RCC 7860 (cell line): ENCODE measurements at regions not wholly inside any gene's neighbourhood (a gene's known extent, or its start where the extent isn't known, plus 50 kb on each side); places are given as distances from the start of the nearest gene placed in this dataset.
A peak's percentile ranks its signal among the peaks of the same experiment; 100 is the strongest.
"Not testable (repeated sequence)": the region's sequence is repeated elsewhere in the genome, so short reads cannot be mapped to it uniquely, and the experiment has no call there.

Source experiments
- DNase-seq: peaks from one replicate; pipeline ENCODE4 v3.0.0-alpha.2; 2015; ENCODE audit warnings: low spot score
- FAIRE-seq: peaks from 2 replicates; lab custom pipeline; 2012; peaks lifted over from hg19 to GRCh38; lab: Jason Lieb, UNC

DNA sequence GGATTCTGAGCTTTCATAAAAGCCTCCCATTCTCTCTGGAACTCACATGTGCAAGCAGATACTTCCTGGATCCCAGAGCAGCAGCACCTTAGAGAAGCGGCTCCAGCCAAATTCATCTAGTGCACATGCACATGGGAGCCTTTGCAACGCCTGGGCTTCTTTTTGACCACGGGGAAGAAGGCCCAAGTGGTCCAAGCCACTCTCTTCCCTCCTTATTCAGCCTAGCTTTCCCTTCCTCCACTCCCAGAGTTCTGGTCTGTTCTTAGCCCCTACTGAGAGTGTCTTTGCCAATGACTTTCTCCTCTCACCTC is 118.7 kb downstream of the ZNF365 start:
- FAIRE-seq = no peak
- DNase-seq = no peak

- DNase-seq (no peak), FAIRE-seq (no peak)
Measured at GRCh38 chr10:62496925-62497324, 122.8 kb downstream of the ZNF365 start.

GRCh38 chr10:62498271-62498670 is 124.1 kb downstream of the ZNF365 start:
- FAIRE-seq (no peak), DNase-seq (no peak)

DNA sequence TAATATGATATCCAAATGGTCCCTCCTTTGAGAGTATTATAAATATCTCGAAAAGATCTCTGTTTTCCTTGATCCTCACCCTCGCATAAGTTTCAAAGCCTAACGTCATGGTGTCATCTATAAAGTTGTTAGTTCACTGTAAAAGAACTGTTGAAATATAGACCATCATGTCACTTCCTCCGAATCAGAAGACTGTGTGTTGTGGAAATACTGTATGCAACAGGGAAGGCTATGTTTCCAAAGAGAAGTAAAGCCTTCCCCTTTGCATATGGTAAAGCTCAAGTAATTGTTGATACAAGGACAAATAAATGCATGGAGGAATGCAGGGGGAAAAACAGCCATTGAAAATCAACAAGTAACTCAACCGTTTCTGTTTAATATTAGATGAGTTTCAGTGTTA is 125.9 kb downstream of the ZNF365 start:
- not testable (repeated sequence) for FAIRE-seq, DNase-seq

- DNase-seq (peak; percentile 27), FAIRE-seq (peak; percentile 69)
Measured at GRCh38 chr10:62501547-62501946, 127.4 kb downstream of the ZNF365 start.

DNA sequence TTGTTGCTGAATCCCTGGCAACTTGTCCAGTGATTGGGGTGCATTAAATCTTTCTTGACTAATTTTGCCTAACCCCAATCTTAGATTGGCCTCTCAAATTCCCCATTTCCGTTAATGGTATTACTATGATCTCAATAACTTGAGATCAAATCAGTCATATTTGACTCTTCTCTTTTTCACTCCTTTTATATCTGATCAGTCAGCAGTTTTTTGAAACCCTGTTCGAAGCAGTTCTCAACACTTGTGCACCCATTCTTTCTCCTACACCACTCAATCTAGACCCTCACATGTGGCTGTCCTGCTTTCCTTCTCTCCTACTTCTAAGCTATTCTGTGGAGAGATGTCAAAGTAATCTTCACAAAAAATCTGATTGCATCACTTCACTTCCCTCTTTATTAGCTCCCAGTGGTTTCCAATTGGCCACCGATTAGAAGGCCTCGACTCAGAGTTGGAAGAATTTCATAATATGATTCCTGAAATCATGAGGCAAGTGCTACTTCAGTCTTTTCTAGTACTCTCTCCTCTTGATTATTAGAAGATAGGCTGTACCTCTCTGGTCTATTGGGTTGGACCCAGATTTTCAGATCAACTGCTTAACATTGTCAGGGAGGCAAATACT is 128.9 kb downstream of the ZNF365 start:
- no peak for FAIRE-seq
- no peak for DNase-seq

- no peak for DNase-seq
- FAIRE-seq = no peak
Measured at GRCh38 chr10:62503872-62504271, 129.7 kb downstream of the ZNF365 start.

GRCh38 chr10:62506371-62506770 is 132.2 kb downstream of the ZNF365 start:
- DNase-seq = no peak
- no peak for FAIRE-seq

DNA sequence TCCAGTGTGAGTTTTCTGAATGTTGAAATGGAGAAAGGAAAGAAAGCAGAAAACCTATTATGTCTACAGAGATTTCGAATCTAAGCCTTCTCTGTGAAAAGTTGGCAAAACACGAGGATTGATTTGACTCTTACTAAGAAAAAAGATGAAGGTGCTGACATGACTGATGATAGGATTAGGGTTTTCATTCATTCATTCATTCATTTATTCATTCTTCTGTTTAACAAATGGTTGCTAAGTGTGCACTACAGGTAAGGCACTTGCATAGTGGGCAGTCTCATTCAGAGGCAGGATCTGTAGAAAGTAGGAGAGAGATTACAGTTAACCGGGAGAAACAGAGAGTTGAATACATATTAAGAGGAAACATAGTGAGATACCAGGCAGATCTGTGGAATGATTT is 137.1 kb downstream of the ZNF365 start:
- DNase-seq (no peak), FAIRE-seq (no peak)

DNA sequence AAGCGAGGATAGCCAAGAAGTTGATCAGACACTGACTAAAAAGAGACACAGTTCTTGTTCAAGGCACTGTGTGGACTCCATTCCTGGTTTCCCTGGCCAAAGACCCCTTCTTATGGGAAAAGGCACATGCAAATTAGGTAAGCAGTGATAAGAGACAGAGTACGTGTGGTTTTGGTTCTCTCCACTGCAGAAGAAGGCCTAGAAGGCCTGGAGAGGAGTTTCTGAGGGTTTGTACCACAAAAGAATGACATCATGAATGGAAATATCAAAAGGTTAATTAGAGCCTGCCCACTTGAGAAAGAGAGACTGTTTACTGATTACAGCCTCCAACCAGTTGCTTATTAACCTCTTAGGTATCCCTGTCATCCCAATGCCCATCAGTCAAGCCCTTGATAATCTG is 137.5 kb downstream of the ZNF365 start:
- peak; percentile 75 for DNase-seq
- FAIRE-seq = peak; percentile 91

GRCh38 chr10:62512732-62513475 is 138.7 kb downstream of the ZNF365 start:
- DNase-seq = peak; percentile 88
- peak; percentile 98 for FAIRE-seq

DNA sequence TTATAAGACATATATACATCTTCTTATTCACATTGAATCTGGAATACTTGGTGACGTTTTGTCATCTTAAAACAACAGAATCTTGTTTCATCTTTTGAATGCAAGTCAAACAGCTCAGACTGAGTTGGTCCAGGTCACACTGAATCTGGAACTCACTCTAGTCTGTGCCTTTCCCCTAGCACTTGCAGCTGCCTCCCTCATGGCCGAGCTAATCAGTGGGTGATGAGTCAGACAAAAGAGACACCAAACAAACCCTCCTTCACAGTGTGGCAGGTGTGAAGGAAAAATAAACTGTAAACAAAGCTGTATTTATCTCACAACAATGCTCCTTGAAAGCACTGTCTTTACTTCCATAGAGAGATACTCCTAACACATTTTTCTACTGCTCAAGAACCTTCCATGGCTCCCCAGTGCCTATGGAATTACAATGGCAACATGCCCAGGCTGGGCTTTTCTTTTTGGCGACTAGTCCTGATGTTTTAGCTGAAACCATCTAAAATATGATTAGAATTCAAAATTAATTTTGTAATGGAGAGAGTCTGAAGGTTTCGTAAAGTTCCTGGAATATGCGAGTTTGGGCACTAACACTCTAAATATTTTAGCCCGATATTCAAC is 140.0 kb downstream of the ZNF365 start:
- FAIRE-seq = peak; percentile 45

DNA sequence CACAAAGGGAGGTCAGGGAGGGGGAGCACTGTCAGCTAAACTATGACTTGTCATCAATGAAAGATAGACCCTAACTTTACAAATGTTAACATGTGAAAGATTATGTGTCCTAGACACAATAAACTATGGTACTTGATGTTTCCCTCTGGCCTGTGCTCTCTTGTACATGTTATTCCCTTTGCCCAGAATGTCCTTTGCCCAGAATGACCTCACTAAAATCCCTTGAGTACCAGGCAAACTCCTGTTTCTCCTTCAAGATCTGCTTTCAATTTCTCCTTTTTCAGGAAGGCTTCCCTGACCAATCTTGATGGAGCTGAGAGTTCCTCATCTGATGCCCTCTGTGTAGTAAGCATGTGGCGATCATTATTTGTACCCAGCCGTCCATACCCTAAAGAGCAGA is 143.1 kb downstream of the ZNF365 start:
- FAIRE-seq = no peak
- DNase-seq = no peak

More for the DNA sequence above, 140.0 kb downstream of the ZNF365 start:
- DNase-seq = peak; percentile 20

DNA sequence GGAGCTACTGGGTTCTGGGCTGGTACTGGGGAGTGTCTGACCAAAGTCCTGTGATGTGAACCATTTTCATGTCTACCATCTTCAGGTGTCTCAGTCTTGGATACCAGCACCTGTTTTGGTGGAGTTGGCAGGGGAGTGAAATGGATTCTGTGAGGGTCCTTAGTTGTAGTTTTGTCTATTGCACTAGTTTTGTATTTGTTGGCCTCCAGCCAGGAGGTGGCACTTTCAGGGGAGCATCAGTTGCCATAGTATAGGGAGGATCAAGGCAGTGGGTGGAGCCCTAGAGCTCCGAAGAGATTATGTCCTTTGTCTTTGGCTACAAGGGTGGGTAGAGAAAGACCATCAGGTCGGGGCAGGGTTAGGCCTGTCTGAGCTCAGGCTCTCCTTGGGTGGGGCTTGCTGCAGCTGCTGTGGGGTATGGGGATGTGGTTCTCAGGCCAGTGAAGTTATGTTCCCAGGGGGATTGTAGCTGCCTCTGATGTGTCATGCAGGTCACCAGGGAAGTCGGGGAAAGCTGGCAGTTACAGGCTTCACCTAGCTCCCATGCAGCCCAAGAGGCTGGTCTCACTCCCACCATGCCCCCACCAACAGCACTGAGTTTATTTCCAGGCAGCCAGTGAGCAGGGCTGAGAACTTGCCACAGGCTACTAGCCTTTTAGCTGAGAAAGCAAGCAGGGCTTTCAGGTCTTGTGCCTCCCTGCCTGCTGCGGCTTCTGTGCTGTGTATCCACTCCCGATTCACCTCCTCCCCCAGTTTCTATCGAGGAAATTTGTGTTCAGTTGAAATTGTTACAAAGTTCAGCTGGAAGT is 153.1 kb downstream of the ZNF365 start:
- FAIRE-seq (no peak), DNase-seq (no peak)

GRCh38 chr10:62528441-62528840 is 154.3 kb downstream of the ZNF365 start:
- DNase-seq (no peak), FAIRE-seq (no peak)

DNA sequence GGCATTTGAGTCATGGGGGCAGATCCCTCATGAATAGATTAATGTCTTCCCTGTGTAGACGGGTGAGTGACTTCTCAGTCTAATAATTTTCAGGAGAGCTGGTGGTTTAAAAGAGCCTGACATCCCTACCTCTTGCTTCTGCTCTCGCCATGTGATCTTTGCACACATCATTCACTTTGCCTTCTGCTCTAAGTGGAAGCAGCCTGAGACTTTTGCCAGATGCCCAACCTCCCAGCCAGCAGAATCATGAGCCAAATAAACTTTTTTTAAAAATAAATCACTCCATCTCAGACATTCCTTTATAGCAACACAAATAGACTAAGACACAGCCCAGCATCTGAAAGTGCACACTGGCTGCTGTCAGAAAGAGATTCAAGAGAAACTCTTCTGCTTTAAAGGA is 155.2 kb downstream of the ZNF365 start:
- no peak for DNase-seq
- no peak for FAIRE-seq

DNA sequence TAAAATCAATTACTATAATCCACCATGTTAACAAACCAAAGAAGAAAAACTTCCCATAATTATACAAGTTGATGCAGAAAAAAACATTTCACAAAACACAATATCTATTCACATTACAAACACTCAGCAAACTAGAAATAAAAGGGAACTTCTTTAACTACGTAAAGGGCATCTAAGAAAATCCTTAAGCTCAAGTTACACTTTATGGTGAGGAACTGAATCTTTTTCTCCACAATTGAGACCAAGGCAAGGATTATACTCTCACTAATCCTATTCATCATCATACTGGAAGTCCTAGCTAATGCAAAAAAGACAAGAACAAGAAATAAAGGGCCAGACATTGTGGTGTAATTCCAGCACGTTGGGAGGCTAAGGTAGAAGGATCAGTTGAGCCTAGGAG is 159.9 kb downstream of the ZNF365 start:
- no peak for DNase-seq
- FAIRE-seq = no peak

DNA sequence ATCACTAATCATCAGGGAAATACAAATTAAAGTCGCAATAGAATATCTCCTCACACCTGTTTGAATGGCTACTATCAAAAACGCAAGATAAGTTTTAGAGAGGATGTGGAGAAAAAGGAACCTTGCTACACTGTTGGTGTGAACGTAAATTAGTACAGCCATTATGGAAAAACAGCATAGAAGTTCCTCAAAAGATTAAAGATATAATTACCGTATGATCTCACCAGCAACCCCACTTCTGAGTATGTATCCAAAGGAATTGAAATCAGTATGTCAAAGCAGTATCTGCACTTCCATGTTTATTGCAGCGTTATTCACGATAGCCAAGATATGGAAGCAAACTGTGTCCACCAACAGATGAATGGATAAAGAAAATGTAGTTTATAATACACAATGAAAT is 164.4 kb downstream of the ZNF365 start:
- DNase-seq (no peak), FAIRE-seq (no peak)

DNA sequence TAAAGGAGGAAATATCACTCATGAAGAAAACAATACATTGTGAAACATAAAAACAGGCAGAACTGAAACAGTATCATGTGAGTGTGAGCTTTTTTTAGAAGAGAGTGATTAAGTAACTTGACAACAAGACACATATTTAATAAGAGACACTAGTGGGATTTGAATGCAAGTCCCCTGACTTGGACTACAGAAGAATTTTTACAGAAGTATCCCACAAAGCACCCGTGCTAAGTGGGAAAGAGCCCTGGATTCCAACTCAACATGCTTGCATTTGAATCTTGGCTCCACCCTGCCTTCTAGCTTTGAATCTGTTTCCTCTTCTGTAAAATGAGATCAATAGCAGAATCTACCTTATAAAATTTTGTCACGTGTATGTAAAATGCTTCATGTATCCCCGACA is 166.2 kb downstream of the ZNF365 start:
- no peak for FAIRE-seq
- no peak for DNase-seq

DNA sequence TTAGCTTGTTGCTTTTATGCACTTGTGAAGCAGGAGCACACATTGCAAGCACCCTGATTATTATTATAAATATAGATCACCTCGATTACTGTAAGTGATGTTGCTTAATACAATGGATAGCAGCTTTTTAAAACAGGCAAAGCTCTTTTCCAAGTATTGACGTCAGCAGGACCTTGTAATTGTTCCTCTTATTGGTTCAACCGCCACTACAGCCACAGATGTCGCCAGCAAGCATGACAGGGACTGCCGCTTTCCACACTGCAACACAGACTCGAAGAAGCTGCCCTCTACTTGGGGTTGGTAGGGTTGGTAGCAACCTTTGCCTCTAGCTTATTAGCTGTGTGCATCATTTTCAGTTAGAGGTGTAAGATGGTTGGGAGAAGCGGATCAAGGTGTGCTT is 167.6 kb downstream of the ZNF365 start:
- FAIRE-seq (no peak), DNase-seq (no peak)

- DNase-seq (no peak), FAIRE-seq (no peak)
Measured at GRCh38 chr10:62543571-62544355, 169.6 kb downstream of the ZNF365 start.
